Bronchial epithelial cell (primary cell): ENCODE measurements at regions not wholly inside any gene's neighbourhood (a gene's known extent, or its start where the extent isn't known, plus 50 kb on each side); places are given as distances from the start of the nearest gene placed in this dataset.
"Not testable (repeated sequence)": the region's sequence is repeated elsewhere in the genome, so short reads cannot be mapped to it uniquely, and the experiment has no call there.

Source experiments
- DNase-seq: peaks from one replicate; pipeline ENCODE4 v3.0.0-alpha.2; 2010; ENCODE audit warnings: low read depth
- FAIRE-seq: peaks from 2 replicates; lab custom pipeline; 2011; peaks lifted over from hg19 to GRCh38; lab: Jason Lieb, UNC
- H3K27me3 ChIP-seq: 2 replicates; pipeline ENCODE4 v1.5.1; 2011; ENCODE audit warnings: low read length; ENCODE audit not compliant: control insufficient read depth, insufficient read depth
- H3K36me3 ChIP-seq: 2 replicates; pipeline ENCODE4 v1.5.1; 2011; ENCODE audit warnings: low read length; ENCODE audit not compliant: control insufficient read depth, insufficient read depth
- H3K4me3 ChIP-seq: 2 replicates; pipeline ENCODE4 v1.5.1; 2011; ENCODE audit warnings: mild to moderate bottlenecking, low read depth, low read length, control low read depth
- CTCF ChIP-seq: IDR thresholded peaks from 2 replicates; pipeline ENCODE4 v1.5.1; 2011; ENCODE audit warnings: mild to moderate bottlenecking, moderate library complexity, low read length, control low read depth, inconsistent platforms; ENCODE audit not compliant: insufficient read depth, severe bottlenecking

GRCh38 chr9:88259001-88259400 is 120.7 kb upstream of the SPATA31C2 start:
- FAIRE-seq = no peak
- no peak for DNase-seq
- no peak overlapping the region for H3K4me3 ChIP-seq
- TF ChIP-seq CTCF = no peak
- H3K36me3 ChIP-seq = no peaks in the 10 kb centered on the region
- peaks cover 1% of the 10 kb centered on the region for H3K27me3 ChIP-seq

- Histone ChIP-seq H3K4me3 (no peak overlapping the region), H3K27me3 (peaks cover 1% of the 10 kb centered on the region), H3K36me3 (no peaks in the 10 kb centered on the region)
- no peak for FAIRE-seq
- DNase-seq = no peak
- no peak for TF ChIP-seq CTCF
Measured at GRCh38 chr9:88258601-88259000, 120.3 kb upstream of the SPATA31C2 start.

- no peak overlapping the region for H3K4me3 ChIP-seq
- TF ChIP-seq CTCF = no peak
- peaks cover 1% of the 10 kb centered on the region for H3K27me3 ChIP-seq
- no peak for FAIRE-seq
- DNase-seq = peak; percentile 43
- H3K36me3 ChIP-seq = no peaks in the 10 kb centered on the region
Measured at GRCh38 chr9:88258024-88258423, 119.7 kb upstream of the SPATA31C2 start.

GRCh38 chr9:88256216-88256615 is 117.9 kb upstream of the SPATA31C2 start:
- peaks cover 1% of the 10 kb centered on the region for H3K27me3 ChIP-seq
- H3K4me3 ChIP-seq = no peak overlapping the region
- H3K36me3 ChIP-seq = no peaks in the 10 kb centered on the region
- DNase-seq = no peak
- no peak for FAIRE-seq
- TF ChIP-seq CTCF = no peak

GRCh38 chr9:88255806-88256205 is 117.5 kb upstream of the SPATA31C2 start:
- peak; percentile 21 for DNase-seq
- FAIRE-seq, H3K27me3 ChIP-seq, H3K4me3 ChIP-seq, H3K36me3 ChIP-seq: not testable (repeated sequence)

- Histone ChIP-seq H3K36me3 (no peaks in the 10 kb centered on the region), H3K4me3 (no peak overlapping the region), H3K27me3 (peaks cover 1% of the 10 kb centered on the region)
- FAIRE-seq = no peak
- no peak for TF ChIP-seq CTCF
- no peak for DNase-seq
Measured at GRCh38 chr9:88251903-88252302, 113.6 kb upstream of the SPATA31C2 start.
